Sigmoid colon (tissue), 6 donors: ENCODE measurements at regions not wholly inside any gene's neighbourhood (a gene's known extent, or its start where the extent isn't known, plus 50 kb on each side); places are given as distances from the start of the nearest gene placed in this dataset.

Experiments used
- DNase-seq: peaks from one replicate; pipeline ENCODE4 v3.0.0-alpha.2; 2019
- H3K27ac ChIP-seq, 4 donors: fragments of 200-600 bp; sonication (generic); one replicate each; pipeline ENCODE4 v1.5.1; 2016 to 2019; ENCODE audit warnings: mild to moderate bottlenecking in 1 of 4
- H3K27me3 ChIP-seq, 3 donors: fragments of 200-600 bp; sonication (generic); one replicate each; pipeline ENCODE4 v1.5.1; 2019; ENCODE audit warnings: mild to moderate bottlenecking in 1 of 3
- H3K36me3 ChIP-seq, 4 donors: fragments of 200-600 bp; sonication (generic); one replicate each; pipeline ENCODE4 v1.5.1; 2016 to 2019
- H3K4me1 ChIP-seq, 4 donors: fragments of 200-600 bp; sonication (generic); one replicate each; pipeline ENCODE4 v1.5.1; 2017 to 2019
- H3K4me3 ChIP-seq, 4 donors: fragments of 200-600 bp; sonication (generic); one replicate each; pipeline ENCODE4 v1.5.1; 2017 to 2019; ENCODE audit warnings: mild to moderate bottlenecking in 2 of 4, moderate library complexity in 1 of 4
- H3K9me3 ChIP-seq, 4 donors: fragments of 200-600 bp in 3 of 4; sonication (generic) in 3 of 4; one replicate each; pipeline versions ENCODE4 v1.5.1 to v1.6.1; 2013 to 2019
- EP300 ChIP-seq, 4 donors: sonication (generic); formaldehyde crosslinking; IDR thresholded peaks; one replicate each; pipeline ENCODE4 v1.6.1; 2017; ENCODE audit warnings: antibody characterized with exemption in 4 of 4
- POLR2A ChIP-seq, 2 donors: fragments of 450-650 bp; IDR thresholded peaks; one replicate each; pipeline ENCODE4 v1.6.1; 2016; ENCODE audit warnings: antibody characterized with exemption in 2 of 2, mild to moderate bottlenecking in 2 of 2, moderate library complexity in 2 of 2
- POLR2AphosphoS5 ChIP-seq, 4 donors: sonication (generic); formaldehyde crosslinking; IDR thresholded peaks; one replicate each; pipeline ENCODE4 v1.6.1; 2017; ENCODE audit warnings: antibody characterized with exemption in 4 of 4
- WGBS, 2 donors: extraction: QIAGEN DNeasy Blood & Tissue Kit; methylation state at CpG; one replicate each; pipeline ENCODE4 v1.1.7; 2013; 5-methylcytosine and 5-hydroxymethylcytosine counted together
- intact Hi-C: fragments of 100-400 bp; cut with DNase I; formaldehyde crosslinking; loops from one replicate; pipeline ENCODE4 v1.15.1; 2023
- TF ChIP-seq, protein P1 (sequence below), 4 experiments: fragments of 450-650 bp in 3 of 4; fragments of 200-600 bp in 1 of 4; IDR thresholded peaks; one replicate each; pipeline ENCODE4 v1.5.1; 2016 to 2019; ENCODE audit warnings: antibody characterized with exemption in 4 of 4, mild to moderate bottlenecking in 3 of 4, moderate library complexity in 2 of 4
- donor health status: healthy with polysubstance abuse.
- donor health status: healthy.

DNA sequence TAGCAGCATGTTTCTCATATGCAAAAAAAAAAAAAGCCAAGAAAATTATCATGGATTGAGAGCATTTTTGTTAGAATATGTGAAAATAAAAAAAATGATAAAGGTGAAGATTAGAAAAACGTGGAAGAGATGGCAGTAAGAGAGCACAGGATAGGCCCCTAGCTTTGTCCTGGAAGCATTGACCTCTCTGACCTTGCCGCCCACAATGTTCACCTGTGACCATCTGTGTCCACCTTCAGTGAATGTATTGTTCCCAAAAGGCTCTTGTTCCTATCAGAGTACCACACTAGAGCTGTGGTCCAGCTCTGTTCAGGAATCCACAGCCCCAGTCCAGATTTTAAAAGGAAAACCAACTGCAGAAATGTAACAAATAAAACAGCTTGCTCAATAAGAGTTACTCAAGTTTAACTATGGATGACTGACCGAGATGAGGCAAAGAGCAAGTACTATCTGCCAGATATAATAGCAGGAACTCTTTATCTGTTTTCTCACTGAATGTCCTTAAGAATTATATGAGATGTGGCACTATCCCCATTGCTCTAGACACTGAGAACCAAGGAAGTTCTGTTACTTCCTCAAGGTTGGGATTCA lies 287.7 kb upstream of the STXBP5 start:
- H3K4me1 ChIP-seq, result peaks cover 0 to 37% (median 29%) of the 10 kb centered on the region in 4 donors
- no peak overlapping the region for H3K27ac ChIP-seq
- no peaks in the 10 kb centered on the region for H3K27me3 ChIP-seq
- H3K36me3 ChIP-seq, result no peaks in the 10 kb centered on the region
- DNase-seq, result no peak
- no peaks in the 10 kb centered on the region for H3K9me3 ChIP-seq
- 86 to 90% methylated on average over 3 of the region's 3 CpGs for WGBS, 2 donors
- no peak overlapping the region for H3K4me3 ChIP-seq
- intact Hi-C loops, result loop anchor here (10.0 kb wide), 1 partner anchor 288 kb away; the partner anchor contains the start of gene STXBP5
- TF ChIP-seq EP300 (IDR thresholded peaks at IDR 0.05) (no peak), POLR2A (IDR thresholded peaks at IDR 0.05) (no peak), POLR2AphosphoS5 (IDR thresholded peaks at IDR 0.05) (no peak)
- TF ChIP-seq, protein P1, sequence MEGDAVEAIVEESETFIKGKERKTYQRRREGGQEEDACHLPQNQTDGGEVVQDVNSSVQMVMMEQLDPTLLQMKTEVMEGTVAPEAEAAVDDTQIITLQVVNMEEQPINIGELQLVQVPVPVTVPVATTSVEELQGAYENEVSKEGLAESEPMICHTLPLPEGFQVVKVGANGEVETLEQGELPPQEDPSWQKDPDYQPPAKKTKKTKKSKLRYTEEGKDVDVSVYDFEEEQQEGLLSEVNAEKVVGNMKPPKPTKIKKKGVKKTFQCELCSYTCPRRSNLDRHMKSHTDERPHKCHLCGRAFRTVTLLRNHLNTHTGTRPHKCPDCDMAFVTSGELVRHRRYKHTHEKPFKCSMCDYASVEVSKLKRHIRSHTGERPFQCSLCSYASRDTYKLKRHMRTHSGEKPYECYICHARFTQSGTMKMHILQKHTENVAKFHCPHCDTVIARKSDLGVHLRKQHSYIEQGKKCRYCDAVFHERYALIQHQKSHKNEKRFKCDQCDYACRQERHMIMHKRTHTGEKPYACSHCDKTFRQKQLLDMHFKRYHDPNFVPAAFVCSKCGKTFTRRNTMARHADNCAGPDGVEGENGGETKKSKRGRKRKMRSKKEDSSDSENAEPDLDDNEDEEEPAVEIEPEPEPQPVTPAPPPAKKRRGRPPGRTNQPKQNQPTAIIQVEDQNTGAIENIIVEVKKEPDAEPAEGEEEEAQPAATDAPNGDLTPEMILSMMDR (IDR thresholded peaks at IDR 0.05), result no peak

DNA sequence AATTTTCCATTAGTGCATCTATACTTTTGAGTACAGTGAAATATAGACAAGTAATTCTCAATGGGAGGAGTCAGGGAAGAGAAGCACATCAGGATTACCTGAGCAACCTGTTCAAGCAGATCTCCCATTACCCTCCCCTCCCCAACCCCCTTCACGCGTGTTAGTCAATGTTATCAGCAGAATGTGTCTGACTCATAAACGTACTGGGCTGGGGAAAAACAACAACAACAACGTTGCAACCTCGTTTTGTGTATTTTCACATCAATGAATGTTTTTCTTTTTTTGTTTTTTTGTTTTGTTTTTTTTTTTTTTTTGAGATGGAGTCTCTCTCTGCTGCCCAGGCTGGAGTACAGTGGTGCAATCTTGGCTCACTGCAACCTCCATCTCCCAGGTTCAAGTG lies 287.0 kb upstream of the STXBP5 start:
- Histone ChIP-seq H3K4me1 (peaks cover 0 to 36% (median 29%) of the 10 kb centered on the region in 4 donors), H3K9me3 (no peaks in the 10 kb centered on the region), H3K27ac (no peak overlapping the region), H3K36me3 (no peaks in the 10 kb centered on the region), H3K4me3 (no peak overlapping the region), H3K27me3 (no peaks in the 10 kb centered on the region)
- WGBS, 2 donors, result 80 to 91% methylated on average over 5 of the region's 5 CpGs
- no peak for DNase-seq
- no peak for TF ChIP-seq EP300 (IDR thresholded peaks at IDR 0.05)
- no peak for TF ChIP-seq POLR2A (IDR thresholded peaks at IDR 0.05)
- no peak for TF ChIP-seq POLR2AphosphoS5 (IDR thresholded peaks at IDR 0.05)
- TF ChIP-seq, protein P1 (IDR thresholded peaks at IDR 0.05), result no peak
- intact Hi-C loops, result loop anchor here (10.0 kb wide), 1 partner anchor 288 kb away; the partner anchor contains the start of gene STXBP5

DNA sequence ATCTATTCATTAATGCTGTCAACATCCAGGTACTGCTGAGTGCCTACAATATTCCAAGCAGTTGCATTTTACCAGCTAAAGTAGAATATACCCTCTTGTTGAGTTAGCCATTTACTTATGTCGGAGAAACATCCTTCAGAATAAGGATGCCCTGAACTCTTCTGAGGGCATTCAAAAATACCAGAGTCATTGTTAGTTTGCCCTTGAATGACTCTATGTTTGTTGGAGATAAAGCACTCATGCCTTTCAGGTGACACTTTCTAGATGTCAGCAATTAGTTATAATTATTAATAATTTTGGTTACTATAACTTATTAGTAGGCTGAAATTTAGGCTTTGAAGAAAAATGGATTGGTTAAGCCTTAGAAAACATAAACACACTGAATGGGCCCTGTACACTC lies 286.2 kb upstream of the STXBP5 start:
- H3K4me3 ChIP-seq, result no peak overlapping the region
- intact Hi-C loops, result loop anchor here (10.0 kb wide), 1 partner anchor 287 kb away; the partner anchor contains the start of gene STXBP5
- DNase-seq, result no peak
- TF ChIP-seq POLR2AphosphoS5 (IDR thresholded peaks at IDR 0.05), result no peak
- no peak for TF ChIP-seq POLR2A (IDR thresholded peaks at IDR 0.05)
- no peak for TF ChIP-seq EP300 (IDR thresholded peaks at IDR 0.05)
- TF ChIP-seq, protein P1 (IDR thresholded peaks at IDR 0.05), result no peak
- H3K4me1 ChIP-seq, result peaks cover 0 to 29% (median 26%) of the 10 kb centered on the region in 4 donors
- no peaks in the 10 kb centered on the region for H3K9me3 ChIP-seq
- no peak overlapping the region for H3K27ac ChIP-seq
- WGBS, 2 donors, result 95 to 100% methylated on average over 1 of the region's 1 CpG
- H3K36me3 ChIP-seq, result no peaks in the 10 kb centered on the region
- no peaks in the 10 kb centered on the region for H3K27me3 ChIP-seq

DNA sequence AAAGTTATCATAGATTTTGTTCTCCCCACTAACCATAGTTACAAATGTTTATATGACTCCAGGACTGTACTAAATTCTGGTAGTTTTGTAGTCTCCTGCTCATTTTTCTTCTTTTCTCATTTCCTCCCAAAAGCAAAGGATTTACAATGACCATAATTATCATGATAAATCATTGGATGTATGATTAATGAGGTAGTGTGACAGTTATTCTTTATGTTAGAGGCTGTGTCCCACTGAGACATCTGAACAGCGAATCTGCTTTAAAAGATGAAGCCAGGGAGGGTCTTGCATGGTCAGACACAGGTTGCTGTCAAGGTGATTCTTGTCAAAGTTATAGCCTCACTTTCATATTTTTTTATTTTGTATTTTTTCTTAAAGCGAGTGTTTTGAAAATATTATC lies 285.2 kb upstream of the STXBP5 start:
- no peak for DNase-seq
- H3K4me1 ChIP-seq, result peaks cover 0 to 19% (median 17%) of the 10 kb centered on the region in 4 donors
- intact Hi-C loops, result loop anchor here (10.0 kb wide), 1 partner anchor 286 kb away; the partner anchor contains the start of gene STXBP5
- no peaks in the 10 kb centered on the region for H3K9me3 ChIP-seq
- H3K4me3 ChIP-seq, result no peak overlapping the region
- no peak overlapping the region for H3K27ac ChIP-seq
- no peaks in the 10 kb centered on the region for H3K27me3 ChIP-seq
- 93 to 94% methylated on average over 2 of the region's 2 CpGs for WGBS, 2 donors
- TF ChIP-seq POLR2AphosphoS5 (IDR thresholded peaks at IDR 0.05), result no peak
- no peak for TF ChIP-seq EP300 (IDR thresholded peaks at IDR 0.05)
- TF ChIP-seq POLR2A (IDR thresholded peaks at IDR 0.05), result no peak
- TF ChIP-seq, protein P1 (IDR thresholded peaks at IDR 0.05), result no peak
- no peaks in the 10 kb centered on the region for H3K36me3 ChIP-seq
